HG03025 (cell line): ENCODE measurements at regions not wholly inside any gene's neighbourhood (a gene's known extent, or its start where the extent isn't known, plus 50 kb on each side); places are given as distances from the start of the nearest gene placed in this dataset.
"Not testable (repeated sequence)": the region's sequence is repeated elsewhere in the genome, so short reads cannot be mapped to it uniquely, and the experiment has no call there.

Experiments
- ATAC-seq: cut with Tn5 transposase; IDR thresholded peaks from one replicate; pipeline ENCODE4 v1.9.1; 2021; ENCODE audit warnings: mild to moderate bottlenecking, moderate library complexity; ENCODE audit not compliant: unreplicated experiment, low FRiP score

GRCh38 chr2:153308466-153308865 is 170.1 kb downstream of the RPRM start:
- no peak for ATAC-seq

GRCh38 chr2:153307223-153307622 is 171.3 kb downstream of the RPRM start:
- no peak for ATAC-seq

GRCh38 chr2:153299809-153300208 is 178.8 kb downstream of the RPRM start:
- no peak for ATAC-seq

- no peak for ATAC-seq
Observed at GRCh38 chr2:153299217-153299616, 179.3 kb downstream of the RPRM start.

GRCh38 chr2:153294199-153294786 is 184.3 kb downstream of the RPRM start:
- no peak for ATAC-seq

- ATAC-seq, result no peak
Observed at GRCh38 chr2:153291718-153292117, 186.8 kb downstream of the RPRM start.

GRCh38 chr2:153287109-153287801 is 191.3 kb downstream of the RPRM start:
- no peak for ATAC-seq

GRCh38 chr2:153268941-153269461 is 209.6 kb downstream of the RPRM start:
- no peak for ATAC-seq

- not testable (repeated sequence) for ATAC-seq
Observed at GRCh38 chr2:153256876-153257275, 221.7 kb downstream of the RPRM start.

GRCh38 chr2:153246636-153247035 is 231.9 kb downstream of the RPRM start:
- ATAC-seq, result not testable (repeated sequence)

GRCh38 chr2:153235516-153235915 is 243.0 kb downstream of the RPRM start:
- ATAC-seq, result peak; percentile 52

GRCh38 chr2:153232464-153232863 is 246.1 kb downstream of the RPRM start:
- no peak for ATAC-seq

- ATAC-seq, result no peak
Observed at GRCh38 chr2:153230977-153231376, 247.6 kb downstream of the RPRM start.

- no peak for ATAC-seq
Observed at GRCh38 chr2:153228904-153229303, 249.7 kb downstream of the RPRM start.

GRCh38 chr2:153227981-153228380 is 250.6 kb downstream of the RPRM start:
- no peak for ATAC-seq

- no peak for ATAC-seq
Observed at GRCh38 chr2:153222231-153223165, 256.1 kb downstream of the RPRM start.

- ATAC-seq, result no peak
Observed at GRCh38 chr2:153221506-153221905, 257.1 kb downstream of the RPRM start.

- no peak for ATAC-seq
Observed at GRCh38 chr2:153221087-153221486, 257.5 kb downstream of the RPRM start.

GRCh38 chr2:153218851-153219250 is 259.7 kb downstream of the RPRM start:
- no peak for ATAC-seq

GRCh38 chr2:153214337-153214736 is 264.2 kb downstream of the RPRM start:
- no peak for ATAC-seq

- ATAC-seq, result no peak
Observed at GRCh38 chr2:153213022-153213421, 265.5 kb downstream of the RPRM start.
